T-helper 1 cell treated with Interleukin-12 subunit alpha and Interleukin-12 subunit beta and Interleukin-4 antibody, amounts not matched to agents 30 ng/mL and 1 ng/mL, for 36 hours (primary cell): ENCODE measurements at regions not wholly inside any gene's neighbourhood (a gene's known extent, or its start where the extent isn't known, plus 50 kb on each side); places are given as distances from the start of the nearest gene placed in this dataset.

Source experiments
- intact Hi-C: fragments of 100-400 bp; cut with micrococcal nuclease; formaldehyde crosslinking; loops from one replicate; pipeline ENCODE4 v1.15.1; 2024

DNA sequence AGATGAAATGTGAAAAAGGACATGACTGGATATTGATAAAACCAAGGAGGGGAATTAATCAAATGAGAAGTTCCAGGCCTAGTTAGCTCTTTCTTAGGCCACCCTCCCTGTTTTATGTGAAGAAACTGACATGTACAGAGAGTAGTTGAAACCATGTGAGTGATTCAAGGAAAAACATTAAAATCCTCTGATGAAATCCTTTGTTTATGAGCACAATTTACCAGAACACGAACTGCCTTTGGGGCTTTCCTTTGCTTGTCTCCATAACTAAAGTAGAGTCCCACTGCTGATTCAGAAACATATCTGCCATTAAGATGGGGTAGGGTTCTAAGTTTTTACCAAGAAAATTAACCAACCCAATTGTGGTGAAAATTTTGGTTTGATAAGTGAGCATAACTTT is 558.3 kb downstream of the NR2F2 start:
- intact Hi-C loops = no loop called here

DNA sequence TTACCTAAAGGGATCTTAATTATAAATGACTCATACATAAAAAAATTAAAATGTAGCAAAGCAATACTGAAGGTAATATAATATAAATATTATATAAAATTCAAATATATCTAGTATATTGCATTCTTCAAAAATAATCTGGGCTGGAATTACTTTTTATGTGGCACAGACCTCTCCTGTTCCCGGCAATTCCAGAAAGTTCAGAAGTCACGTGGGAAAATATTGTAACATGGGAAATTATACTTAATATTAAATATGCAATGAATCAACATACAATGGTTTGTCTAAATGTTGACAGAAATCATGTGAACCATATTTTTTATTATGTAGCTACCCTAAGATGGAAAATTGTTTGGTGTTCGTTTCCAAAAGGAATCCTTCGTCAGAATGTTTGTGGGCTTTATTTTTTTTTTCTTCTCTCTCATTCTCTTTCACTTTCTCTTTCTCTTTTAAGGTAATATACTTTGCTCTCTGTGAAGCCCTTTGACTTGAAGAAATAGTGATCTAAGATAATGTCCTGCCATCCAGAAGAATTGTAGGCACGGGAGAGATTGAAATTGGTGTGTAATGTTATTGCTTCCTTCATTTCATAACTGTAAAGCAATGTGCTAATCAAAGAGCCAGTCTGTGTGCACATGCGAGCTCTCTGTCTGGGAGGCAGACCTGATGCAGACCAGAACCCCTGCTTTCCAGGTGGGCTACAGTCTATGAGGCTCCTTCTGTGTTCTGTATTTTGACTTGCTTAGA is 559.4 kb downstream of the NR2F2 start:
- intact Hi-C loops = no loop called here

DNA sequence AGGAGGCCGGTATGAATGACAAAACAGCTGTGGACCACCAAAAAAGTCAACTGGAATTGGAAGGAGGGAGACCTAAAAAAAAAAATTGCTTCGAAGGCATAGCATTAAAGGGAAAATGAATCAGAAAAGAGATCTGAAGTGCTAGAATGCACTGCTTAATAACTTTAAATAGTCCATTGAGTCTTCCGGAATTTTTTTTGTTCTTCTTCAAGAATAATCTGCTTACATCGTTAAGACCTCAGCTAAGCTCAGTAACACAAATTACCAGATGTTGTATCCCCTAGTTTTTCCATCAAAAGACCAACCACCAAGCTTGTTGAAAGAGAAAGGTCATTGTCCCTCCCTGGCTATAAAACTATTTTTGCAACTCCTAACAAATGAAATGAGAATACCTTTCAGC is 560.5 kb downstream of the NR2F2 start:
- intact Hi-C loops = no loop called here

DNA sequence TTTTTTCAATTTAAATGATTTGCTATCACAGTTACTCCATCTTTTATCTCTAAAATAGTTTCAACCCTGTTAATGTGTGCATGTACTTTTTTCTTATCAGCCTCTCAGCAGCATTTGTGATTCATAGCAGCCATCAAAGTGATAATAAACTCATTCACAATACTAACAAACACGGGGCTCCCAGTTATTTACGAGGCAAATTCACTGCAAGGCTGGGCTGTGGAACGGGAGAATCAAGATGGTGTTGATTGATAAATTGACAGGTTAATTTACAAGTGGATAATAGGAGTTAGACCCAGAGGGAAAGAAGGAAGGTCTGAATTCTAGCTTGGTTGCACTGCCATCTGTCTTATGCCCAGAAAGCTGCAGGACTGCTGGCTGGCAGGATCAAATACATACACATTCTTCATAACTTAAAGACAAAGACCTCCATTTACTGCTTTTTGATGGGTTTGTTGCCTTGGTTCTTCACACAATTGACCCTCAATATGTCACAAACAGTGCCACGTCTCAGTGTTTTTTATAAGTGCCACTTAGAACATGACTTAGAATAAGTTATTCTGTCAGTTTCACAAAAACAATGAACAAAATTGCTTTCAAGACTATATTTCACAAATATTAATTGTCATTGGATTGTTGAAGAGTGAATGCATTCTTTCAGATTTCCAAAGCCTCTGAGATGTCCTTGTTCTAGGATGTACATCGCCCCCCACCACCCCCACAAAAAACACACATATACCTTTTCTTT is 562.8 kb downstream of the NR2F2 start:
- intact Hi-C loops = loop anchor here (2.0 kb wide), 1 partner anchor 537 kb away; no protein-coding TSS in a partner anchor

DNA sequence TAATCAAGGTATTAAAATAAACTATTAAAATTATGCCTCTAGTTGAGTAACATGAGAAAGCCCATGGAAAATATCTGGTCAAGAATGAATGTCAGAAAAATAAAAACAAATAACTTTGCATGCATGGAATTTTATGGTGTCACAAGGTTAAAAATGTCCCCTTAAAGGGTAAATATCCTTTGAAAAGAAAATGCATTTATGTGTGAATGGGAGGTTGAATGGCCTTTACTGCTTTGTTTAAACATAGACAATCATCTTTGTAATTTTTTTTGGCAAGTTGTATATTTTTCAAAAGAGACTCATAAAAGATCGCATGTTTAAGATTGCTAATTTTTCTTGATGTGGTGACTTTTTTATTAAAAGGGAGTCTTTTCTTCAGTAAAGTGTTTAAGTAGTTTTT is 564.2 kb downstream of the NR2F2 start:
- intact Hi-C loops = no loop called here

DNA sequence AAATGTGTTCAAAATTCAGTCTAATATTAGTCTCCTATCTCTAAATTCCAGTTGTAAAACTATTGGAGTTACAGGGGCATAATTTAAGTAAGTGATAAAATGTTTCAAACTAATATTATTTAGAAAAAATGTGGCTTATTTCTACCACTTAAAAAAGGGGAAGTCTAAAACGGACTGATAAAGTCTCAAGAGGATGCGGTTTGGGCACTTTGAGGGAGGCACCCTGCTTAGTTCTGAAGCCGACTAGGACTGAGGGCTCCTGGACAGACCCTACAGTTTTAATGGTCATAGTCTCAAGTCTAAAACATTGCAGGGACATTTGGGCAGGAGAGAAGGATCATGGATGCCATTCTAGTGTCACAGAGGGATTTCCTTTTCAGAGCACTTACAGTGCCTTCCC is 566.3 kb downstream of the NR2F2 start:
- intact Hi-C loops = no loop called here

DNA sequence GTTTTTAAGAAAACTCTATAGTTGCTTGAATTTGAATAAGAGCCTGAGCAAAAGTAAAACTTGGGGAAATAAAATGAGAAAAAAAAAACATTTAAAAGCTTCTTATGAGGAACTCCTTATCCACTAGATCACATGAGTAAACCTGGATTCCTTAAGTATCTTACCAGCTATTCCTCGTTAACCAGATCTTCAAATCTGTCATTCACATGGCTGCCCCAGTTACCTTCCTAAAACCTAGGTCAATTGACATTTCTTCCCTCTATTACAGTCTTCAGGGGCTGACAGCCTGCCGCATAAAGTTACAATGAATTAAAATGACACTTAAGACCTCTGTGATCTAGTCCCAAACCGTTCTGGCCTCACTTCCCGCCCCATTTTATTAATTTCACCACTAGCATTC is 583.6 kb downstream of the NR2F2 start:
- intact Hi-C loops = no loop called here

DNA sequence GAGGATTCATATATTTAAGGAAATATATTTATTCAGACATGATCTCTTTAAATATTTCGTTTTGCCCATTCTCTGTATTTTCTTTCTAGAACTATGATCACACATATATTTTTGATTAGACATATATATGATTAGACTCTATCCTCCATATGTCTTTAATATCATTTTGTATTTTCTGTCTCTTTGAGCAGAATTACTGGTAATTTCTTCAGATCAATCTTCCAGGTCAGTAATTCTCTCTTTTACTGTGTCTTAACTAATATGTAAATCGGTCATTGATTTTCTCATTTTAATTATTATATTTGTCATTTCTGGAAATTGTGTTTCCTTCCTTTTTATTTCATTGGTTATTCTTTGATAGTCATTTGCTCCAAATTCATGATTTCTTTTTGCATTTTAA is 586.2 kb downstream of the NR2F2 start:
- intact Hi-C loops = no loop called here

DNA sequence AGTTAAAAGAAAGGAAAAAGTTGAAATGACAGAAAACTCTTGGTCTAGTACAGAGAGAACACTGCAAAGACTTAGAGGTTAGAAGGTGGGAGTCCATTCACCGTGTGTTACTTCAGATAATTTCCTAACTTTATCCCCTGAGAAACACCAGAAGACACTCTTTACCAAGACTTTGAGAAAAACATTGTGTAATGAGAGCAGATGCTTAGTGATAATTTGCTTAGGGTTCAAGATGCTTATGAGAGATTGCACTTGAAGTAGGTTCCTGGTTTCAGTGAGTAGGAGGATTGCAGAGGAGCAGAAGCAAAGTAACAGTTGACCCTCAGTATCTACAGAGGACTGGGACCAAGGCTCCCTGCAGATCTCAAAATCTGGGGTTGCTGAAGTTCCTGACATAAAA is 594.1 kb downstream of the NR2F2 start:
- intact Hi-C loops = no loop called here

DNA sequence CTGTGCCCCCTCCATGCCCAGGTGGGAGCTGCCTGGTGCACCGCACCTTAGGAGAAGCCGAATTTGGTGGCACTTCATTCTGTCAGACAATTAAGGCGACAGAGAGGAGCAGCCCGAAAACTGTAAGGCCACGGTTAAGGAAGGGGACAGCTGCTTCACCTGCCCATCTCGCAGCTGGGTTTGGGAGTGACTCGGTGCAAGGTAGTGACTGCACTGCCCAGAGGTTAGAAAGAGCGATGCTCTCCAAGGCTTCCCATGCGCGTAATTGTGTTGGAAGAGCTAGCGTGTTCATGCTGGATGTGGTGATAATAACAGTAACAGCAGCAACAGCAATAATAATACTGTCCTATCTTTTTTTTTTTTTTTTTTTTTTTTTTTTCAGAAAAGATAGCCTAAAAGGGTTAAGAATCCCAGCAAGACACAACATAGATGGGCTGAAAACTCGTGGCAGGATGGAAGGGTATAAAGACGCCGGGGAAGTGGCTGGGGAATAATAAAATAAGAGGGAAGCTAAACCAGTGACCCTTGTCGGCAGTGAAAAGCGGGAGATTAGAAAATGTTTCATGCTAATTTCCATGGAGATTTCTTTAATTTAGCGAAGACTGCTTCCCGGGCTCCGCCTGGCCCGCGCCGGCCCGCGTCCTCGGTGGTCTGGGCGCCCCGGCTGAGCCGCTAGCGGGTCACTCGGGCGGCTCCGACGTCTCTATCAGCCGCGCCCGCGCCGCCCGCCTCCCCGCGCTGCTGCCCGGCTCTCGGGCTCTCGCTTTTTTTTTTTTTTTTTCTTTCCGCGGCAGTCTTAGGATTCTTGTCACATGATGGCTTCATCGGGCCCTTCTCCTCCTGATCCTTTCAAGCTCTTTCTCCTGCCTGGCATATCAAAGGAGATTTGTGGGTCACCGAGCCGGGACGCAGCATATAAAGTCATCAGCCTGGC is 617.1 kb downstream of the NR2F2 start:
- intact Hi-C loops = no loop called here

DNA sequence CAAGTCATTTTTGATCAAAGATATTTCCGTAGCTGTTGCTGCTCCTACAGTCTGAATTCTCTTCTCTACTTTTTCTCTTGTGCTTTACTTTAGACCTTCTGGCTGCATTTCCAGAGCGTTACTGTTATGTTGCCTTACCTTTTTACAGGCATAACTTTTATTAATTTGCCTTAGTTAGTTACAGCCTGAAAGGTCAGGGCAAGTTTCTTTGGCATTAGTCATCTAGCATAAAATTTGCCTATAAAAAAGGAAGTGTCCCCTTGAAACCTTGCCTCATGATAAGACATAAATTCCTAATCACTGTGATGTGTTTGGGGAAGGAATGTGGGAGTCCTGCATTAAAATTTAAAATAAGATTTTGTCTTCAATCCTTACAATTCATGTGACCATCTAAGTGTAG is 618.5 kb downstream of the NR2F2 start:
- intact Hi-C loops = no loop called here

DNA sequence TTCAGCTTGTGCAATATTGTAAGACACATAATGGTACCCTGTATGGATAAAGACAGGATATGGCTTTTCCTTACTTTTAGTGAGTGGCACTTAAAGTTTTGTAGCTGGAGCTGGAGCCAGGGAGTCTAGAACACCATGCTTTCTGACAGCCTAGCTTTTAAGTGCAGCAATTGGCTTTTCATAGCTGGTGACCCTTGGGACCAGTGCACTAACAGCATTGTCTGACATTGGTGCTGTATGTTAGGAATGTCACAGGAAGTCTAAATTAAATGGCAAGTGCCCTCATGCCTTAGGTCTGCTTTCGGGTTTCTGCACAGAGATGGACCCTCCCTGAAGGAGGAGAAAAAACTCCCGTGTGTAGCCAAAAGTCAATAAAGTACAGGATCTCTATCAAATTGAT is 628.2 kb downstream of the NR2F2 start:
- intact Hi-C loops = no loop called here

DNA sequence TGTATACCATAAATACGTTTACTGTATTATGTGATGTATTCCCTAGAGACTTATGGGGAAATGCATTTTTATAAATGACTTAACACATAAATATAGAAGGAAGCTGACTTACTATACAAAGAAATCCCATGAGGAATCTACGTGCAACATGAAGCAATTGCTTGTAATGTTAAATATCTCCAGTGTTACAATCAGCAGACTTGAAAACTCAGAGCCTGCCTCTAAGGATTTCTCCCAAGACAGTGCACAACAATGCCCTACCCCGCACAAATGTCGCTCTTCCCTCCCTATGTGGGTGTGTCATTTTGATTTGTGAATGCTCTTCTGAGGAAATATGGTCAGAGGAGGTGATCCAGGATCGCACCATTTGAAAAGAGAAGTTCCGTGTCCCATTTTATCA is 629.0 kb downstream of the NR2F2 start:
- intact Hi-C loops = no loop called here

DNA sequence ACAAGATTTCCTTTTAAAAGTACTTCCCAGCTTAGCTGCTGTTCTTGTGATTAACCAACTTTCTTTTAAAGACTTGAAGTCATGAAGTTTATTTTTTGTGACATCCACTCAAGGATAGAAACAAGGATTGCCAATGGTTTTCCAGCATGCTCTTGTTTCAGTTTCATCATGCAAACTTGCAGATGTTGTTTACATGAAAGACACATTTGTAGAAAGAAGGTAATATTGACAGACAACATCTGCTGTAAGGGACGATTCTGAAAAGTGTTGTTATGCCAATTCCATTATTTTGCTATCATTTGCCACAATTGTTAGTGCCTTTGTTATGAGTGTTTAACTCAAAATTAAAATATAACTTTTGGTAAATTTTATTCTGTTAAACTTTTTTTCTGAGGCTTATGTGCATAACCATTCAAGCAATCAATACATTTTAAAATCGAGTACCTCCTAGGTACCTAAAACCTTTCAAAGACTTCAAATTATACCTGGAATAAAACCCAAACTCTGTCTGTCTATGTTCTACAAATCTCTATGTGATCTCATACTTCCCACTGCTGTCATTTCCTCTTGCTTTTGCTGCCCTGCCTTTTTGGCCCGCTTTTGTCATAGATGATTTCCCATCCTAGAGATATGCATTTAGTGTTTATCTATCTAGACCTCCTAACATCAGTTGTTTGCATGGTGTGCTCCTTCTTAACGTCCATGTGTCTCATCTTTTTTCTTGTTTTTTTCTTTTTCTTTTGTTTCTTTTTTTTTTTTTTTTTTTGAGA is 630.4 kb downstream of the NR2F2 start:
- intact Hi-C loops = no loop called here

DNA sequence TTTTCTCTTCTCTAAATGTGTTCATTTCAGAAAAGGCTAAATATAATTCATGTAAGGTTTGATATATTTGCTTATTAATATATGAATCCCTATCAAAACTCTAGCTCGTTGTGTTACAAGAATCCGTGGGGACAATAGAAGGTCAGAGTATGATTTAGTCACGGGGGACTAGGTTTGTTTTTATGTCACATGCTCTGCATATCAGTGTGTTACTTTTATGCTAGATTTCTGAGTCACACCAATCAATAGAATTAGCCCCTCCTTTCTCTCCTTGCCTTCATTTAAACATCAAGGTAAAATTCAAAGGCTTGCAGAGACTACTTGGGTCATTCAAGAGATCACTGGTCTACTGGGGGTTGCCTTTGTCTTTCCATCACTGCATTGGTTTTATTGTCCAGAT is 636.1 kb downstream of the NR2F2 start:
- intact Hi-C loops = no loop called here

DNA sequence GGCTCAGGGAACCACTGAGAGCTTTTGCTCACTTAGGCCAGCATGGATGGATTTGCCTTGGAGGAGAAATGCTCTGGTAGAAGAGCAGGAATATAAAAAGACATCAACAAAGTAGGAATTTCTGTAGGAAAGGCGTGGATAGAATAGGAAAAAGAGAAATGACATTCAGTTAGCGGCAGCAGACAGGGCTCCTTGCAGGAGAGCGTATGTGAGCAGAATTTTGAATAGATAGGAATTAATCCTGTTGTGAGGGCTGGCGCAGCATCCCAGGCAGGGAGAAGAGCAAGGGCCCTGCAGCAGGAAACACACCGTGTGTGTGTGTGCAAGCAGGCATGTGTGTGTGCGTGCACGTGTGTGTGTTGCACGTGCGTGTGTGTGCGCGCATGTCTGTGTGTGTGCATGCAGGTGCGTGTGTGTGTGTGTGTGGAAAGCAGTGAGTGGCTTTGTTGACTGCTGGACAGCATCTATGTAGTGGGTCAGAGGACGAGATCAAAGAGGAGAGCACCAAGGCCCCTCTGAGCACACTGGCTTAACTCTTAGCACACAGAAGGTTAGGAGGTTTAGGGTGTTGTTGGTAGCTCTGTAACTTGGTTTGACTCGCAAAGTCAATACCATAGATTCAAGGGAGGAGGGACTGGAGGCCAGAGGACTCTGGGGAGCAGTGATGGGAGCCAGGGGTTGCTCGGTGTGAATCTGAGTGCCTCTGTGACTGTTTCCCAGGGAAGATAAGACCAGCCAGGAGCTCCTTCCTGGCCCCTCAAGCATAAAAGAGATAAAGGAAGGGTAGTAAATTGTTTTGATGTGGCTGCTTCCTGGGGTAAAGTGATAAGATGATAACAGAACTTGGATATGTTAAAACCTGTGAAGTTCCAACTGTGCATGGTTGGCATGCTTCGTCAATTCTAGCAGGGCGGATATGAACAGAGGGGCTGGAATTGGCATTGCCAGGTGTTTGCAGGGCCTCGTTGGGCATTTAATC is 639.5 kb downstream of the NR2F2 start:
- intact Hi-C loops = no loop called here

DNA sequence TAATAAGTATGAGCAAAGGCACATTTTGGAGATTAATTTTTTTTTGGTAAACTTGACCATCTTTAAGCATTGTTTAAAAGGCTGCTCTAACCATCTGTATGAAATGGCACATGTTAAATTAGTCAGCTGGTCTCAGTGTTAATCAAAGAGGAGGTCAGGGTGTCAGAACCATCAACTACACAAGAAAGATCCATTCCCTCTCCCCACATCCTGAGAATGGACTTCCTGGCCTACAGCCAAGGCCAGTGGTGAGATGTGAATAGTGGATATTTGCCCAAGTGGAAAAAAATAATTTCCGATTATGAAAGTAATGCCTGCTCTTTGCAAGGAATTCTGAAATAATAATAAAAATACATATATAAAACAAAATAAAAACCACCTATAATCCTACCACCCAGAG is 641.7 kb downstream of the NR2F2 start:
- intact Hi-C loops = no loop called here

DNA sequence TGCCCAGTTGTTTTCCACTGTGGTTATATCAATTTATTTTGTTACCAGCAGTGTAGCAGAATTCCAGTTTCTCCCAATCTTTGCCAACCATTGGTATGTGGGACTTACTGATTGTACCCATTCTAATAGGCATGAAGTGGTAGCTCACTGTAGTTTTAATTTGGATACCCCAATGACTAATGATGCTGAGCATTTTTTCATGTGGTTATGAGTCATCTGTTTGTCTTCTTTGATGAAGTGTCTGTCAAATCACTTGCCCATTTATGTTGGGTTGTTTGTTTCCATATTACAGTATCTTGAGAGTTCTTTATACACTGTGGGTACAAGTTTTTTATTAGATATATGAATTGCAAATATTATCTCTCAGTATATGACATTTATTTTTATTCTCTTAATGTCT is 644.3 kb downstream of the NR2F2 start:
- intact Hi-C loops = no loop called here

DNA sequence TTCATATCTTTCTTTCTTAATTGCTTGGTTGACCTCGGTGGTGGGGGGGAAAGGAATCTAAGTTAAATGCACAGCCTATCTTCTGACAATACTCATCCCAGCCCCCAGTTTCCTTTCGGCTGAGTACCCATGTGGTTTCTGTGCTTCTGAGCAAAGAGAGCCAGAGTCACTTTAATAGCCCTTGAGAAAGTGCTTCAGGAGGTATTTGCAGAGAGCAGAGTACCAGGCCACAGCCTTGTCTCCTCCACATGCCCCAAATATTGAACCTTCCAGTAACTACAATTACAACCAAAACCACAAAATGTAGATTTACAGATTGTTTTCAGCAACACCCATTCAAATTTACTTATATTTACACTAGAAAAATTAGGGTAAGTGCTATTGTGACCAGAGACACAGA is 647.4 kb downstream of the NR2F2 start:
- intact Hi-C loops = no loop called here

DNA sequence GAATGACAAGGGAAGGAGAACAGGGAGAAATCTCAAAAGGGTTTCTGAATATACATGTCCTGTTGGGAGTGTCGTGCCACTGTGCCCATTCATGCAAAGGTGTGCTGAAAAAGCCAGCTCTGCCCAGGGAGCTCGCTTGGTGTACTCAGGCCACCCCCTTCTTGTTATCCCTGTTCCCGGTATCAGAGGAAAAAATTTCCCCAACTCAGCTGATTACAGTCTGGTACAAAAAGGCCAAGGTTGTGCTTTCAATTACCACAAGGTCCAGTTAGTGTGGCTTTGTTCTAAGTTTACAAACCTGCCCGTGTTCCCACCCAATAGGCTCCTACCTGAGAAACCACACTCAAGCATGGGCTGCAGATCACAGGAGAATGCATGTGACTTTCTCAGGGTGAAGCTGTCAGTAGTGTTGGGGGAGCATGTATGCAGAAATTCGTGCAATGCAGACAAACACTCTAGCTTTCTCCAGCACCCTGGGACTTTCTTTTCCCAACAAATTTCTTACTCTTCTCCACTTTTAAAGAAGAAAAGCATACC is 648.5 kb downstream of the NR2F2 start:
- intact Hi-C loops = no loop called here
